ENCODE measurements at regions not wholly inside any gene's neighbourhood (a gene's known extent, or its start where the extent isn't known, plus 50 kb on each side); places are given as distances from the start of the nearest gene placed in this dataset.

DNA sequence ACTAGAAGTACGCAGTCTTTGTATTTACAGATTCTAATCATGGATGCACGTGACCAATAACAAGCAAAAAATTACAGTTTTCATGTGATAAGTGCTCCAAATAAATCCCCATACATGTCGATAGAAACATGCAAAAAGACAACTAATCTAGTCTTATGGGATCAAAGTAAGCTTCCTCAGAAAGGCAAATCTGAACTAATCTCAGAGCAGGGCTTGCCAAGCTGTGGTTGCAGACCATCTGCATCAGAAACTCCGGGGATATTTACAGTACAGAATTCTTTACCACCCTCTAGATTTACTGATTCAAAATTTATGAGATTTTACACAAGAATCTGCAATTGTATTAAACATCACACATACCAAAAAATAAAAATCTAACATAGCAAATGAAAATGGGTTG is 1435.5 kb downstream of the MRPL39 start:
- TF ChIP-seq, protein P1, sequence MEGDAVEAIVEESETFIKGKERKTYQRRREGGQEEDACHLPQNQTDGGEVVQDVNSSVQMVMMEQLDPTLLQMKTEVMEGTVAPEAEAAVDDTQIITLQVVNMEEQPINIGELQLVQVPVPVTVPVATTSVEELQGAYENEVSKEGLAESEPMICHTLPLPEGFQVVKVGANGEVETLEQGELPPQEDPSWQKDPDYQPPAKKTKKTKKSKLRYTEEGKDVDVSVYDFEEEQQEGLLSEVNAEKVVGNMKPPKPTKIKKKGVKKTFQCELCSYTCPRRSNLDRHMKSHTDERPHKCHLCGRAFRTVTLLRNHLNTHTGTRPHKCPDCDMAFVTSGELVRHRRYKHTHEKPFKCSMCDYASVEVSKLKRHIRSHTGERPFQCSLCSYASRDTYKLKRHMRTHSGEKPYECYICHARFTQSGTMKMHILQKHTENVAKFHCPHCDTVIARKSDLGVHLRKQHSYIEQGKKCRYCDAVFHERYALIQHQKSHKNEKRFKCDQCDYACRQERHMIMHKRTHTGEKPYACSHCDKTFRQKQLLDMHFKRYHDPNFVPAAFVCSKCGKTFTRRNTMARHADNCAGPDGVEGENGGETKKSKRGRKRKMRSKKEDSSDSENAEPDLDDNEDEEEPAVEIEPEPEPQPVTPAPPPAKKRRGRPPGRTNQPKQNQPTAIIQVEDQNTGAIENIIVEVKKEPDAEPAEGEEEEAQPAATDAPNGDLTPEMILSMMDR (IDR thresholded peaks at IDR 0.05; ENCODE audit: extremely low read depth in 1 of 2, insufficient read depth in 1 of 2, low read depth in 1 of 2, low read length in 2 of 2): no peak
- TF ChIP-seq EZH2 (IDR thresholded peaks at IDR 0.05; ENCODE audit: borderline replicate concordance, low read depth, low read length, severe bottlenecking) (no peak), POLR2AphosphoS5 (IDR thresholded peaks at IDR 0.05; ENCODE audit: insufficient read depth, low read depth, low read length) (no peak), JUN (IDR thresholded peaks at IDR 0.05; ENCODE audit: borderline replicate concordance, insufficient read depth, insufficient read length, low read depth) (no peak), FOS (IDR thresholded peaks at IDR 0.05; ENCODE audit: borderline replicate concordance, insufficient read depth, low read length) (no peak), GATA2 (IDR thresholded peaks at IDR 0.05; ENCODE audit: insufficient read depth, insufficient read length, low read depth, low read length) (no peak), POLR2A (IDR thresholded peaks at IDR 0.05; ENCODE audit: low read depth, low read length) (no peak), MYC (IDR thresholded peaks at IDR 0.05; ENCODE audit: low read depth, low read length) (no peak)
- TF ChIP-seq, protein P2, sequence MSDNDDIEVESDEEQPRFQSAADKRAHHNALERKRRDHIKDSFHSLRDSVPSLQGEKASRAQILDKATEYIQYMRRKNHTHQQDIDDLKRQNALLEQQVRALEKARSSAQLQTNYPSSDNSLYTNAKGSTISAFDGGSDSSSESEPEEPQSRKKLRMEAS (IDR thresholded peaks at IDR 0.05; ENCODE audit: insufficient read depth, insufficient read length): no peak
- Histone ChIP-seq H3K4me1 (ENCODE audit: control insufficient read depth, extremely low read depth, insufficient read depth, low read length) (no peaks in the 10 kb centered on the region), H3K36me3 (ENCODE audit: control insufficient read depth in 2 of 2, extremely low read depth in 1 of 2, insufficient read depth in 2 of 2, low read length in 2 of 2) (no peaks in the 10 kb centered on the region), H4K20me1 (replicated peaks; ENCODE audit: control insufficient read depth, extremely low read depth, insufficient read depth, low read length) (no peaks in the 10 kb centered on the region), H3K9ac (replicated peaks; ENCODE audit: extremely low read depth, insufficient read depth, low read length) (no peak overlapping the region), H3K79me2 (ENCODE audit: control insufficient read depth, insufficient read depth, low read length) (no peaks in the 10 kb centered on the region), H2AFZ (ENCODE audit: low read depth, low read length) (no peak overlapping the region), H3K9me3 (replicated peaks; ENCODE audit: control insufficient read depth, insufficient read depth, low read length) (no peaks in the 10 kb centered on the region), H3K27ac (ENCODE audit: insufficient read depth, low read depth, low read length) (no peak overlapping the region), H3K4me2 (ENCODE audit: insufficient read depth, low read length) (no peak overlapping the region), H3K4me3 (replicated peaks in 1 of 3; ENCODE audit: insufficient read depth in 1 of 3, low read depth in 1 of 3, low read length in 3 of 3) (no peak overlapping the region), H3K9me1 (replicated peaks; ENCODE audit: control insufficient read depth, extremely low read depth, insufficient read depth, low read length) (no peaks in the 10 kb centered on the region), H3K27me3 (ENCODE audit: control insufficient read depth in 2 of 2, insufficient read depth in 2 of 2, low read length in 2 of 2) (no peaks in the 10 kb centered on the region)
- ChIA-PET POLR2A (no interaction called here), CTCF (interaction anchor here (2.1 kb wide), 1 partner anchor 10 kb away, joined by 5 read pairs; no protein-coding TSS in a partner anchor)
- dilution Hi-C loops (cut with MboI; ENCODE audit: extremely low pct_ligation_motif_present, low sequenced_read_pairs): no loop called here
- DNase-seq (ENCODE audit: low read depth, low spot score): no peak
- FAIRE-seq: no peak
- intact Hi-C loops (cut with micrococcal nuclease): no loop called here
- no TSS peak for BruUV-seq (replicated peaks)

Data from endothelial cell of umbilical vein (primary cell).